HG03095 (cell line): ENCODE measurements at regions not wholly inside any gene's neighbourhood (a gene's known extent, or its start where the extent isn't known, plus 50 kb on each side); places are given as distances from the start of the nearest gene placed in this dataset.
"Not testable (repeated sequence)": the region's sequence is repeated elsewhere in the genome, so short reads cannot be mapped to it uniquely, and the experiment has no call there.

Experiments used
- ATAC-seq: cut with Tn5 transposase; IDR thresholded peaks from one replicate; pipeline ENCODE4 v1.9.1; 2021; ENCODE audit warnings: moderate library complexity; ENCODE audit not compliant: unreplicated experiment

GRCh38 chr6:97347111-97347510 lies 64.1 kb upstream of the MMS22L start:
- ATAC-seq = no peak

- no peak for ATAC-seq
Measured at GRCh38 chr6:97361286-97361685, 78.3 kb upstream of the MMS22L start.

GRCh38 chr6:97364327-97364726 lies 81.3 kb upstream of the MMS22L start:
- no peak for ATAC-seq

GRCh38 chr6:97382071-97382470 lies 99.1 kb upstream of the MMS22L start:
- ATAC-seq = not testable (repeated sequence)

- ATAC-seq = no peak
Measured at GRCh38 chr6:97392735-97393134, 109.7 kb upstream of the MMS22L start.

GRCh38 chr6:97394160-97394748 lies 111.2 kb upstream of the MMS22L start:
- ATAC-seq = peak; percentile 87

- no peak for ATAC-seq
Measured at GRCh38 chr6:97396880-97397279, 113.9 kb upstream of the MMS22L start.

GRCh38 chr6:97399208-97399607 lies 116.2 kb upstream of the MMS22L start:
- ATAC-seq = no peak

- no peak for ATAC-seq
Measured at GRCh38 chr6:97401533-97401932, 118.5 kb upstream of the MMS22L start.

GRCh38 chr6:97405818-97406409 lies 122.9 kb upstream of the MMS22L start:
- ATAC-seq = no peak

GRCh38 chr6:97406633-97407032 lies 123.6 kb upstream of the MMS22L start:
- ATAC-seq = no peak

- ATAC-seq = no peak
Measured at GRCh38 chr6:97411610-97412009, 128.6 kb upstream of the MMS22L start.

GRCh38 chr6:97412511-97412910 lies 129.5 kb upstream of the MMS22L start:
- no peak for ATAC-seq

GRCh38 chr6:97422171-97422570 lies 139.2 kb upstream of the MMS22L start:
- no peak for ATAC-seq

GRCh38 chr6:97423190-97423589 lies 140.2 kb upstream of the MMS22L start:
- no peak for ATAC-seq

- ATAC-seq = peak; percentile 73
Measured at GRCh38 chr6:97427648-97428047, 144.6 kb upstream of the MMS22L start.

- peak; percentile 49 for ATAC-seq
Measured at GRCh38 chr6:97437087-97437486, 154.1 kb upstream of the MMS22L start.

GRCh38 chr6:97438011-97438671 lies 155.1 kb upstream of the MMS22L start:
- ATAC-seq = no peak

- ATAC-seq = no peak
Measured at GRCh38 chr6:97440590-97441176, 157.7 kb upstream of the MMS22L start.

GRCh38 chr6:97443408-97444080 lies 160.5 kb upstream of the MMS22L start:
- ATAC-seq = no peak

GRCh38 chr6:97445407-97445806 lies 162.4 kb upstream of the MMS22L start:
- no peak for ATAC-seq
